Panc1 (cell line): ENCODE measurements at regions not wholly inside any gene's neighbourhood (a gene's known extent, or its start where the extent isn't known, plus 50 kb on each side); places are given as distances from the start of the nearest gene placed in this dataset.

Experiments used
- ATAC-seq: fragments of 200-7000 bp; cut with Tn5 transposase; 2 replicates; pipeline ENCODE4 v1.9.1; 2020; ENCODE audit warnings: mild to moderate bottlenecking, moderate library complexity
- BruUV-seq: library from RNA; stranded (reverse); fragments of 400-500 nt; replicated peaks from 2 replicates; lab custom pipeline; 2021; lab: Mats Ljungman, UMichigan
- CTCF ChIA-PET: fragments of 300-600 bp; sonication (Branson Sonifier 250); formaldehyde crosslinking; loops from one replicate; lab custom pipeline; 2022; ENCODE audit warnings: antibody characterized with exemption; lab: Charles Lee
- POLR2A ChIA-PET: fragments of 300-600 bp; sonication (Branson Sonifier 250); formaldehyde crosslinking; loops from one replicate; lab custom pipeline; 2022; ENCODE audit warnings: antibody characterized with exemption; lab: Charles Lee
- DNase-seq: peaks from one replicate; pipeline ENCODE4 v3.0.0-alpha.2; 2010; ENCODE audit warnings: low read depth, low spot score
- H3K27ac ChIP-seq: 2 replicates; pipeline ENCODE4 v1.5.1; 2011; ENCODE audit warnings: mild to moderate bottlenecking, low read length, inconsistent platforms
- H3K27me3 ChIP-seq: fragments of 200-500 bp; sonication (Bioruptor generic); 2 replicates; pipeline ENCODE4 v1.6.0; 2014; ENCODE audit warnings: low read length, inconsistent platforms; ENCODE audit not compliant: control insufficient read depth, insufficient read depth
- H3K36me3 ChIP-seq: fragments of 200-500 bp; sonication (Bioruptor generic); 2 replicates; pipeline ENCODE4 v1.5.1; 2014; ENCODE audit warnings: inconsistent platforms, mild to moderate bottlenecking, low read length, moderate library complexity; ENCODE audit not compliant: control insufficient read depth, insufficient read depth
- H3K4me1 ChIP-seq: 2 replicates; pipeline ENCODE4 v1.5.1; 2011; ENCODE audit warnings: inconsistent platforms, mild to moderate bottlenecking, low read length, moderate library complexity; ENCODE audit not compliant: control insufficient read depth, insufficient read depth
- H3K4me3 ChIP-seq, 2 experiments: 2 replicates each; pipeline ENCODE4 v1.5.1; 2011 to 2012; ENCODE audit warnings: low read depth in 2 of 2, low read length in 2 of 2, mild to moderate bottlenecking in 2 of 2, inconsistent platforms in 1 of 2, moderate library complexity in 1 of 2
- H3K9me3 ChIP-seq: fragments of 200-500 bp; sonication (Bioruptor generic); 2 replicates; pipeline ENCODE4 v1.5.1; 2014; ENCODE audit warnings: low read depth, mild to moderate bottlenecking, inconsistent platforms, low read length, moderate library complexity; ENCODE audit not compliant: control insufficient read depth, insufficient read depth
- POLR2AphosphoS5 ChIP-seq: IDR thresholded peaks from 2 replicates; pipeline ENCODE4 v1.6.1; 2012; ENCODE audit warnings: mild to moderate bottlenecking, low read depth, low read length, moderate library complexity
- REST ChIP-seq, 2 experiments: IDR thresholded peaks; 2 replicates each; pipeline ENCODE4 v1.6.1; 2011 to 2012; ENCODE audit warnings: low read depth in 2 of 2, control low read depth in 1 of 2, low read length in 1 of 2, mild to moderate bottlenecking in 1 of 2, moderate library complexity in 1 of 2; ENCODE audit not compliant: insufficient read depth in 1 of 2
- SIN3A ChIP-seq: IDR thresholded peaks from 2 replicates; pipeline ENCODE4 v1.6.1; 2012; ENCODE audit warnings: low read depth, mild to moderate bottlenecking, low read length, moderate library complexity, borderline replicate concordance; ENCODE audit not compliant: insufficient read depth
- TCF7L2 ChIP-seq: IDR thresholded peaks from 2 replicates; pipeline ENCODE4 v1.6.1; 2011; ENCODE audit warnings: mild to moderate bottlenecking, low read depth, low read length, inconsistent platforms
- in situ Hi-C: cut with HindIII; loops from 2 replicates; pipeline ENCODE4 v1.10.0; 2016; ENCODE audit warnings: low sequenced_read_pairs, low pct_unique_long_range_greater_than_20kb
- intact Hi-C: fragments of 100-400 bp; cut with micrococcal nuclease; formaldehyde crosslinking; loops from one replicate; pipeline ENCODE4 v1.10.0; 2022; ENCODE audit not compliant: unreplicated experiment
- TF ChIP-seq, protein P1 (sequence below): fragments of 450-650 bp; IDR thresholded peaks from 2 replicates; pipeline ENCODE4 v1.5.1; 2017; ENCODE audit warnings: mild to moderate bottlenecking

- POLR2A ChIA-PET: no interaction called here
- Histone ChIP-seq H3K4me1 (no peaks in the 10 kb centered on the region), H3K4me3 (no peak overlapping the region), H3K9me3 (no peaks in the 10 kb centered on the region), H3K36me3 (no peaks in the 10 kb centered on the region), H3K27me3 (no peaks in the 10 kb centered on the region), H3K27ac (no peak overlapping the region)
- no peak for DNase-seq
- no peak for ATAC-seq
- TF ChIP-seq POLR2AphosphoS5: no peak
- CTCF ChIA-PET: no interaction called here
- in situ Hi-C loops (no loop called here), intact Hi-C loops (no loop called here)
- no TSS peak for BruUV-seq
Observed at GRCh38 chr7:114180556-114181266, 233.9 kb upstream of the FOXP2 start.

- Histone ChIP-seq H3K4me3 (no peak overlapping the region), H3K4me1 (no peaks in the 10 kb centered on the region), H3K36me3 (no peaks in the 10 kb centered on the region), H3K9me3 (no peaks in the 10 kb centered on the region), H3K27ac (no peak overlapping the region), H3K27me3 (no peaks in the 10 kb centered on the region)
- DNase-seq (no peak), ATAC-seq (no peak)
- intact Hi-C loops: no loop called here
- POLR2A ChIA-PET: no interaction called here
- in situ Hi-C loops: no loop called here
- TF ChIP-seq TCF7L2: no peak
- TF ChIP-seq SIN3A: no peak
- TF ChIP-seq, protein P1, sequence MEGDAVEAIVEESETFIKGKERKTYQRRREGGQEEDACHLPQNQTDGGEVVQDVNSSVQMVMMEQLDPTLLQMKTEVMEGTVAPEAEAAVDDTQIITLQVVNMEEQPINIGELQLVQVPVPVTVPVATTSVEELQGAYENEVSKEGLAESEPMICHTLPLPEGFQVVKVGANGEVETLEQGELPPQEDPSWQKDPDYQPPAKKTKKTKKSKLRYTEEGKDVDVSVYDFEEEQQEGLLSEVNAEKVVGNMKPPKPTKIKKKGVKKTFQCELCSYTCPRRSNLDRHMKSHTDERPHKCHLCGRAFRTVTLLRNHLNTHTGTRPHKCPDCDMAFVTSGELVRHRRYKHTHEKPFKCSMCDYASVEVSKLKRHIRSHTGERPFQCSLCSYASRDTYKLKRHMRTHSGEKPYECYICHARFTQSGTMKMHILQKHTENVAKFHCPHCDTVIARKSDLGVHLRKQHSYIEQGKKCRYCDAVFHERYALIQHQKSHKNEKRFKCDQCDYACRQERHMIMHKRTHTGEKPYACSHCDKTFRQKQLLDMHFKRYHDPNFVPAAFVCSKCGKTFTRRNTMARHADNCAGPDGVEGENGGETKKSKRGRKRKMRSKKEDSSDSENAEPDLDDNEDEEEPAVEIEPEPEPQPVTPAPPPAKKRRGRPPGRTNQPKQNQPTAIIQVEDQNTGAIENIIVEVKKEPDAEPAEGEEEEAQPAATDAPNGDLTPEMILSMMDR: no peak
- no peak for TF ChIP-seq REST (IDR thresholded peaks at IDR 0.05; ENCODE audit: insufficient read depth in 1 of 2, low read depth in 2 of 2, low read length in 1 of 2)
- no peak for TF ChIP-seq POLR2AphosphoS5
- CTCF ChIA-PET: no interaction called here
- no TSS peak for BruUV-seq
Observed at GRCh38 chr7:114175125-114175524, 239.5 kb upstream of the FOXP2 start.

DNA sequence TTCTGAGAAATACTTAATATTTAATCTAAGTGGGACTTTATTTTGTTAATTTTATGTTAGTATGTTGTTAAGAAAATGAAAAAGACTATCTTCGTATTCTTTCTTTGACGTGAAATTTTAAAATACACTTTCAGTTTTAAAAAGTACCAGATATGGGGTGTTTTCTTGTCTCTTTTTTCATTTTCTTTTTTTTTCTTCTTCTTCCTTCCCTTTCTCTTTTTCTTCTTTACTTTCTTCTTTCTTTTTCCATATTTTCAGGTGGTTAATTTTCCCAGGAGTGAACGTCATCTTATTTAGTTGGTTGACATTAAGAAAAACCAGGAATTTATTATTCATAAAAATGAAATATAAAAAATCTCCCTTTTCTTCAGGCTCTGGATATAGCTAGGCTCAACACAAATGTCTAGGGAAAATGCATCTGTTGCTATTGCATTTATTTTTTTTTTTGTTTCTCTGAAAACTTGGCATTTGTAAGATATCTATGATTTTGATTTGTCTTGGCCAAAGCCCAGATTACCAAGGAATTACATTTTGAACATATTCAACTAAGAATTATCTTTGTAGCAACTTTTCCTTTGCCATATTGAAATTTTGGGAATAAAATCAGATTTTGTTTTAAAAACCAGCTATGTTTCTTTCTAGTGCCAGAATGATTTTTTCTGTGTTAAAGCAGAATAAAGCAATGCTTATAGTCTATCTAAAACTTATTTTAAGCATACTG is 241.3 kb upstream of the FOXP2 start:
- CTCF ChIA-PET: no interaction called here

More for the DNA sequence above, 241.3 kb upstream of the FOXP2 start:
- Histone ChIP-seq H3K4me3 (no peak overlapping the region), H3K4me1 (no peaks in the 10 kb centered on the region), H3K27ac (no peak overlapping the region), H3K9me3 (no peaks in the 10 kb centered on the region), H3K27me3 (no peaks in the 10 kb centered on the region), H3K36me3 (no peaks in the 10 kb centered on the region)
- DNase-seq (no peak), ATAC-seq (no peak)
- in situ Hi-C loops (no loop called here), intact Hi-C loops (no loop called here)
- POLR2A ChIA-PET: no interaction called here
- BruUV-seq: no TSS peak
- no peak for TF ChIP-seq REST (IDR thresholded peaks at IDR 0.05; ENCODE audit: insufficient read depth in 1 of 2, low read depth in 2 of 2, low read length in 1 of 2)
- TF ChIP-seq POLR2AphosphoS5: no peak
- TF ChIP-seq SIN3A: no peak
- TF ChIP-seq, protein P1: no peak
- no peak for TF ChIP-seq TCF7L2
